Lung microvascular endothelial cell (primary cell): ENCODE measurements at regions not wholly inside any gene's neighbourhood (a gene's known extent, or its start where the extent isn't known, plus 50 kb on each side); places are given as distances from the start of the nearest gene placed in this dataset.
A peak's percentile ranks its signal among the peaks of the same experiment; 100 is the strongest.

ENCODE experiments used
- DNase-seq, 2 donors: peaks; one replicate each; pipeline versions ENCODE4 v3.0.0 to v3.0.0-alpha.2; 2010; ENCODE audit warnings: low read depth in 2 of 2

DNA sequence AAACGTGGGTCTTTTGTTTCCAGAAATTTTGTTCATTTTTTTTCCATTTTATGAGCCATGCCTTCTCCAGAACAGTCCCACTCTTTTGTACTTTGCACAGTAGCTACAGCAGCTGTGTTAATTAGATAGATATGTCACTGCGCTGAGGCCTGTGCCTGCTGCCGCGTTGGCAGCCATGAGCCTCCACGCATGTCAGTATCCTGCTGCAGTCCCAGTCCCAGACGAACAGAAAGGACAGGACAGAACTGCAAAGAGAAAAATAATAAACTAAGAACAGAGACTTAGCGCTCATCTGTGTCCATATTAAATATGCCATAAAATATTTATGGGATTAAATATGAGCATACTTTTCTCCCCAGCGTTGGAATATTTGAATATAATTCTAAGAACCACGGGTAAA is 442.4 kb upstream of the RARB start:
- no peak for DNase-seq

DNA sequence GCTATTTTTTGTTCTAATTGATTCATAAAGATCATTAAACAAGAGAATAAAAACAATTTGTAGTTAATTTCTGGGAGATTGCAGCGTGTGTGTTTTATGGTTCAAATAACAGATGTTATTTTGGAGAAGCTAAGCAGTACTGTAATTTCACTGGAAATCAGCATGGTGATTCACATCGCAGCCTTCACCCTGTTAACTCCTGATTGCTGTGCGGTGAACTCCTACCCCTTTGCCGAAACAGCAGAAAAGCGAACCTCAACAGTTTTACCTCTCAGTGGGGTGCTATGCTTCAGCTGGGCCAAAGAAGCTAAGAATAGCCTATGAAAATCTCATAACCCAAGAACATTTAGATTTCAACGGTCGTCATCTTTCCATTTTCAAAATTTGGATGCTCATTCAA is 441.5 kb upstream of the RARB start:
- no peak for DNase-seq

DNA sequence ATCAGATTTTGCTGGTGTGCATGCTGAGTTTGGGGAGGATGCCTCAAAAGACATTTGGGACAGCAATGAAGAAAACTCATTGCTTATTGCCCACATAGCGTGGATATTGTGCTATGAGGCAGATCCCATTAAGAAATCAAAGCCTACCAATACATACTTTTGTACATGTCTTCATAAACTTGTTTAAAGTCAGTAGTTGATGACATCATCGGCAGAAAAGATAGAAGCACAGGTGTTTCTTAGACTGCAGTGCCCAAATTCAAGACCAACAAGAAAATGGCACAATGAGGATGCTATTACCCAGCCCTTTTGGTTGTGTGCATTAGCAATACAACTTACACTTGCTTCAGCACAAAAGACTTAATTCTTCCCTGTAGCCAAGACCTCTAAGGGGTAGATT is 428.7 kb upstream of the RARB start:
- DNase-seq = no peak

DNA sequence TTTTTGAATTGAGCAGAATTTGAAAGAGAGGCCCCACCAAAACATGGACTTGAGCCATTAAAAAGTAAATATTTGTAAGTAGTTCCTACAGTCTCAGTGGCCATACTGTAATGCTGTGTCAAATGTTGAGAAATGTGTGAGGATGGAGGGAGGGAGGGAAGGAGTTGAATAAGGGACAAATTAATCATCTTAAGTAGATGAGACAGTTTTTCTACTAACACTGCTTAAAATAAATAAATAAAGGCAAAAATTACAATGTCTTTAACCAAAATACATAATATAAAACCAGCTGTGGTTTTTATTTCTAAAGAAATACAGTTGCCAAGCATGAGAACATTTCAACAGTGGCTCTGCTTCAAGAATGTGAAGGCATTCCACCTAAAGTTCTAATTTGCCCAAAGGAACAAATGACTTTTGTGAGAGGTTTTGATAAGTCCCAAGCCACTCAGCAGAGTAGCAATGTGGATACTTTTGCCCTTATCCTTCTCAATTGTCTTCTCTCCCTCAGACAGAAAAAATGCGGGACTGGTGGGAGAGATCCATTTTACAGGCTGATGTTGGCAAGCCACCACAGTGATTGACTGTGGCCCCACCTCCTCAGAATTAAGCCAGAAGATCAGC is 427.0 kb upstream of the RARB start:
- DNase-seq = no peak

DNA sequence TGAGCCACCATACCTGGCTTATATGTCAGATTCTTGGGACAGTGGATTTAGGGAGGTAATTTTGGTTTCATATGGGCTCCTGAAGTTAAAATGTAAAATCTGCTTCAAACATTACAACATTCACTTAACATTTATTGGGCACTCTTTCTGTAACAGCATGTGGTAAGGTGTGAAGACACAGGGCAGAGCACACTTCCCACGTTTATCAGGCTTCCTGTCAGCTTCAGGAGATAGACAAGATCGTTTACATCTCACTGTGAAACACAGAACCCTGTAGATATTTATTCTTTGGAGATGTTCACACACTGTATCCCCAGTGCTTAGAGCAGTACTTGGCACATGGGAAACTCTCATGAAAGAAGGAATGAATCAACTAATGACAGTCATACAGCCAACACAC is 426.0 kb upstream of the RARB start:
- no peak for DNase-seq

DNA sequence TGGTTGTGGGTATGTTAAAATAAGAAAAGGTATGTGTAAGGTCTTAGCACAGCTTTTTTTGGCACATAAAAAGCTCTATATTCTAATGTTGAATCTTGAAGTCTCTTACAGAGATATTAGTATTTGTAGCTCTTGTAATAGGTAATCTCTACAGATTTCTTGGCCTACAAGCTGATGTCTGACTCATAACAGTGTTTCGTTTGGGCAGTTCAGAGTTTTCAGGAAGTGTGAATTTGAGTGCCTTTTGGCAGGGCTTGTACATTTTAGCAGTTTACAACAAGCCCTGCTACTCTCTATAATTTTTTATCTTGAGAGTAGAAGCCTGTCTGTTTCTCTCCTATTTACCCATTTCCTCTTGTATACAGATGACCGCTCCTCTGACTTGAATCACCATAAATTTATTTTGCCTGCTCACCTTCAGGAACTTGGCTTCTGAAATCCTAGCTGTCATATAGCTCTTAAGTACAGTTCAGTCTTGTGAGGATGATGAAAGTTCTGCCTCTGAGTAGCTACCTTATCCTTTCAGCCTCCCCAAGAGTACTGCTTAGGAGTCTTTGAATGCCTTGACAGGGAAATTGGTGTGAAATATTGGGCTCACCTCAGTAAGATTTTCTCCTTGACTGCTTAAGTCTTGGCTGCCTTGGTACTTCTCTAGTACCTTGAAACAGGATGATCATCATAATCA is 419.9 kb upstream of the RARB start:
- peak in 1 of 2 donors; percentile 16 for DNase-seq

DNA sequence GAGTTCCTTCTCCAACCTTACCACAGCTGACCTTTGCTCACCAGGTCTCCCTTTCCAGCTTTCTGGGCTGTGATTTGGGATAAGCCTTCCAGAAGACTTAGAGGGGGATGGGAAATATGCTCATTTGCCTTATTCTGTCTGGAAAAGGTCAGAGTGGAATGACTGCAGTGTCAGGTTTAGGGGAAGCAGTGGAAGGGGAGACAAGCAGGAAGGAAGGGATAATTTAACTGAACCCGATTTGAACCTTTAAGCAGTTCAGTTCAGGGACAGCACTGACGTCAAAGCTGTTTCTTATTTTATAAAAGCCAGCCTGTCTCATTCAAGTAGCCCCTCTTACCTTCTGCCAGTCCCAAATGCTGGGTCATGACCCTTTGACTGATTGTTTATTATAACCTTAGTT is 418.4 kb upstream of the RARB start:
- no peak for DNase-seq

DNA sequence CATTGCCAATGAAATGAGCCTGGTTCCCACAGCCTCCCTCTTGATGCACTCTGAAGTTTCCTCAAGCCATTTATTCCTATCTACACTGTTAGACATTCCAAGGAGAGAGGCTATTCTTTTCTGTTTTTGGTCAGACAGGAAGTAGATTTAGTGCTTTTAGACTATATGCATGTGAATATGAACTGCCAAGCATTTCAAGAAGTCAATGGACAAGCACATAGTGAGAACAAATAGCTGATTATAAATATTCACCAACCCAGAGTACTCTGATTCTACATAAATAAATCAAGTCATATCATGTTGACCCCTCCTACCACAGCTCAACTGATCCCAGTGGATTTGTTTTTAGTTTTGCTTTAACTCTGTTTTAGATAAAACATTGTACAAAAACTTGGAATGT is 412.5 kb upstream of the RARB start:
- no peak for DNase-seq

DNA sequence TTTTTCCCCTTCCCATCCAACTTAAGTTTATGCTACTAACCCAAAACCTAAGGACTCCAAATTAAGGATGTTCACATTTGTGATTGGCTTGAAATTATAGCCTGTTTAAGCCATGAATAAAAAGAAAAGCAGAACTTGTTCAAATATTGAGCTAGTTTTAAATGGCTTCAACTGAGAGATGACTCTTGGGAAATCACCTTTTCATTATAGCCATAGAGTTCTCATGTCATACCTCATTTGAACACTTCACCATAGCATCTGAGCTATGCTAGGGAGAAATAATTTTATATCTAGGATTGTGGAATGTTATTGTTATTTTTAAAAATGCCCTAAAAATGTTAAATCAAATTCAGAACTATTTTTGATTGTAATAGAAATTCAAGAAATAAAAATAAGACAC is 409.2 kb upstream of the RARB start:
- DNase-seq = no peak

DNA sequence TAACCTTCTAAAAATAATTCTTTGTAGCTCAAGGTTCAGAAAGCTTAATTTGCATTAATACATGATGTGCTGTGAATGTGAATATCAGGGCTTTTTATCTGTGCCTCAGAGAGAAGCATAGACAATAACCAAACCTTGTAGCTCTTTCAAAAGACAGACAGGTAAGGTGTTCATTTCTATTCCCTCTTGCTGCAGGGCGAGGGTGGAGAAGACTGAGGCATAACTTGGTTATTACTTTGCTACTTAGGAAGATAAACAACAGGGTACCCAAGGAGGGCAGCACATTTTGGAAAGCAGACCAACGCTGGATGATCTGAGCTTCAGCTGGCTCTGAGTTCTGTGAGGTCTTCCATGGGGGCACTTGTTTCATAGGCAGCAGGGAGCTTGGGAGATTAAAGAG is 408.6 kb upstream of the RARB start:
- DNase-seq = no peak

DNA sequence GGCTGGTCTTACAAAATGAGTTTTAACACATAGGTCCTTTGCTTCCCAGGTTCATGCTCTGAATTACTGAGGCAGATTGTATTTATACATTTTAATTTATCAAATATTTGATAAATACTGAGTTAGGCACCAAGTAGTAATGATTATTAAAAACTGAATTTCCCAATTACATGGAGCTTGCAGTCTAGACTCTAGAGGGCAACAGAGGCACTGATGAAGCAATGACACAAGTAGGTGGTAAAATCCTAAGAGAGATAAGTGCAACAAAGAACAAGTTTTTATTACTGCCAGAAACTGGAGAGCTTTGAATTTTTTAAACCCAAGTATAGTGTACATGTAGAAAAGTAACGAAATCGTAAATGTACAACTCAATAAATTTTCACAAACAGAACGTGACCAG is 406.2 kb upstream of the RARB start:
- peak; percentile 19 to 52 for DNase-seq

DNA sequence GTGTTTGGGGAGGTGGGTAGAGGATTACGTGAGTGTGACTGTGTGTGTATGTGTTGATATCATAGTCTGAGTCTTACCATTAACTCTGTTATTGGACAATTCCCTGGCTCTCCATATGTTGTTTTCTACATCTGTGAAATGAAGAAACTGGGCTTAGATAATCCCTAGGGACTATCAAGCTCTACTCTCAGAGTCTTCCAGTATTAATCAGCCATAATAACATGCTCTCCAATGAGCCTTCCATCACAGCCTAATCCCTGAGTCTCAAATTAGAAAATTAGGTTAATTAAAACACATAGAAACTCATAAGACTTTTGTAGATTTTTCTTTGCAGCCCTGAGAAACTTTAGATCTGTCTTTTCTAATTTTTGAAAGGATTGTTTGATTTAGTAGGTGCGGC is 404.2 kb upstream of the RARB start:
- no peak for DNase-seq

DNA sequence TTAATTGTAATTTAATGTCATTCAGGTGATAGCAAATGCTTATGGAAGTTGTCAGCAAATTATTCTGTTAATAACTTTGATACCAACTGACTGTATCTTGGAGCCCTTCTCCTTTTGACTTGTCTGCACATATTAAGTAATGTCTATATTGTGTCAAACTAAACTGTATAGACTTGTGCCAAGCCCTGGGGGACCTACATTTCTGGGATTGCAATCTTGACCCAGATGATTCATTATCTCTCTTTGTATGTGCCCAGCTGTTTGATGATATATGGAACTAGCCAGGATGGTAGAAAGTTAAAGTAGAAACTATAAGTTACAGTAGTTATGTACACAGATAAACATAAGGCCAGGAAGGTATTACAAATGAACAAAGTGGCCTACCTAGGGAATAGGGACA is 402.8 kb upstream of the RARB start:
- DNase-seq = no peak

DNA sequence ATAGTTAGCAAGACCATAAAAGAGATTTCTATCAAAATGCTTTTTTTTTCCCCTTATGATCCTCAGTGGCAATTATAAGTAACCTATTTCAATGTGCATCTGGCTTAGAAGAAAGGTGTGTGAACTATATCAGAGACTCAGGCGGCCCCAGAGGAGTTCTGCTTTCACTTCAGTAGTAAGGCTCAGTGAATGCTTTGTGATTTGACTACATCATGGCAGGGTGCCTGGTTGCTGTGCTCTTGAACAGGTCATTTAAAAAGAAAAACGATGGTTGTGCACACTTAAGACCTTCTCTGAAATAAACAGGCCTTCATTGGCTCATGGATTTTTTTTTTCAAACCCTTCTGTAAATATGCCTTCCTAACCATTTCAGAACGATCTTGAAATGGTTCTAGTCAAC is 400.4 kb upstream of the RARB start:
- no peak for DNase-seq

DNA sequence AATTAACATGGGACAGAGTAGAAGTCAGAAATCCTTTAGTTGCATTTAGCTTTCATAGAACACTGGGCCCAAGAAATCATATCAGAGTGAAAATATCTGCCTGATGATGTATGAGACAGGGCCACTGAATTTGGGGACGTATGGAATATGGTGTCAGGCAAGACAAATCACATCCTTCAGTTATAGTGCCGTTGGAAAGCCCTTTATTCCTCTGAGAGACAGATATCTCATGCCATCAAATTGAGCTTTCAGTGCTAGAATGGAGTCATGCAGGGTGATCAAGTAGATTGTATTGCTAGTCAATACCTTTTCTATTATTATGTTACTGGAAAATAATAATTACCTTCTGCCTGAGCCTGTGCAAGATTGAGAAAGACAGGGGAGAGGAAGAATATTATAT is 398.2 kb upstream of the RARB start:
- no peak for DNase-seq

DNA sequence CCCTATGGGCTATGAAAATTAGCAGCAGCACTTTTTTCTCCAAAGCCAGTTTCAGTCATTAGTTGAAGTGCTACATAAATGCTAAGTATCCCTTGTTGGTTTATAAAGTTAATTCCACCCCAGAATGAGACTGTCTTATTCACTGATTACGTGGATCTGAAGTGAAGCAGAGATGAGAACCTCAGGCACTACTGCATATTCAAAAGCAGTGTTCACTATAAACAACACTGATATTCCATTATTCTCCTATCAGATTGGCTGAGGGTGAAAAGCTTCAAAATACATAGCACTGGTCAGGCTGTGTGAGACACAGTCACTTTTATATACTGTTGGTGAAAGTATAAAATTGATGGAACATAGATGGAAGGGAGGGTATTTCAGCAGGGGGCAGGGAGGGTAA is 395.7 kb upstream of the RARB start:
- no peak for DNase-seq

DNA sequence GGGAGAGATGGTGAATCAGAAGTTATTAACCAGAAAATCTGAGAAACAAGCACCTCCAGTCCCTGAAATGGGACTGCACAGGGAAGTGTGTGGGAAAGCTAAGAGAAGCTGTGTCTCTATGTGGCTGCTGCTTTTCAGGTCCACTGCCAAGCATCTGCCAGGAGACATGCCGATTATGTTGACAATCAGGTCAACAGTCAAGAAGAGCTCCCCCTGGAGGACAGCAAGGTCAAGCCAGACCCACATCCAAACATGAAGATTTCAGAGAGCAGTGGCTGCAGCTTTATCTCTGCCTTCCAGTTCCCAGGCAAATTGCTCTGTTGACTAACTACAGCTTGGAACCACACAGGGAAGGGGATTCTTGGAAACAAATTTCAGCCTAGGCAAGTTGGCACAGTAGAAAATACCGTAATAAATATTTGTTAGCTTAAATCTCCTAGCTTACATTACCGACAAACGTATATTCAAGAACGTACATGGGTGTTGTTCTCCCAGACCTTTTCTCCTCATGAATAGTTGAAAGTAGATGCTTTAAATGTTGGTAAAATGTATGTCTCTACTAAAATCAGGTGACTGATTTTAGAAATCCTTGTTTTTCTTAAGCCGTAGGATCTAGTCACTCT is 394.5 kb upstream of the RARB start:
- DNase-seq = peak; percentile 30 to 34

DNA sequence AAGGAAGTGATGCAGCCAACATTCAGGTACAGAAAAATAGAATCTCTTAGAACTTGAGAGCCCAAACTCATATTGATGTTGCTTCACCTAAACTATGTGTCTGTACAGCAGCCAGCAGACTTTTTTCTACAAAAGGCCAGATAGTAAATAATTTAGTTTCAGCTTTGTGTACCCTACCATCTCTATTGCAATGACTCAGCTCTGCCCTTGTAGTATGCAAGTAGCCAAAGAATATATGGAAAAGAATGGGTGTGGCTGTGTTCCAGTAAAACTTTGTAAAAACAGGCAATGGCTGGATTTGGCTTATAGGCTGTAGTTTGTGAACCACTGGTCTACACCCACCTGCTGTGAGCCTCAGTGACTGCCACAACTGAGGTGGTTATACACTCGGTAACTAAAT is 392.5 kb upstream of the RARB start:
- DNase-seq = no peak

DNA sequence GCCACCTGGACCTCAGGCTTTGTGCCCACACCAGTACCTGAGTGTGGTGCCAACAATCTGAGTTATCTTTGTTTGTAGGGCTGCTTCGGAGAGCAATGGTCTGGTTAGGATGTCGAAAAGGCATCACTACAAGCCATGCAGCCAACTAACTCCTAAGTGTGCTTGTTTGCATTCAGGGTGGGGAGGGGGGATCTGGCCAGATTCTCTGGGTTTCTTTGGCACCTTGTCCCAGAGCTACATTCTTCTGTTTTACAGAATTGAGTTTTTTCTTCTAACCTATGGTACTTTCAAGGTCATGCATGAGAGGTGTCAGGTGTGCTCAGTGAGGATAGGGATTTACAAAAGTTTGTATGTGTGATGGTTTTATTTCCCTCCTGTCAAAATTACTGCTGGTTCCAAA is 391.4 kb upstream of the RARB start:
- no peak for DNase-seq

DNA sequence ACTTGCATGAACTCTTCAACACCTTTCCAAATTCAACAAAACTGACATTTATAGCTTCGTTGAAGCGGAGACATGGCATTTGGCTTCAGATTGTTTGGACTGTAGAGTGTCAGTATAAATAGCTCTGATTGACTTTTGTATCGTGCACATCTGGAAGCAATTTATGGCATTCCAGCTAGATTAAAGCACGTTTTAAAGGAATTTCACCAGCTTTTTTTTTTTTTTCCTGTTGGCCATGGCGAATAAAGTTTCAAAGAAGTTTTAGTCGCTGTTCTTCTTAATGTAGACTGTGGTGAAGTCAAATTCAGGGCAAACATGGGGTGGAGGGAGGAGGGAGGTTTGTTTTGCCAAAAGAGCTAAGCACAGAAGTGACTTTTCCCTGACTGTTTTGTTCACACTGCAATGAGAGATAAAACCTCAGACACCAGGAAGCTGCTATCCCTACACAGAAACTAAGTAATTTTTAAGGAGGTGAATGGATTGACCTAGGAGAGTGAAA is 391.0 kb upstream of the RARB start:
- no peak for DNase-seq

DNA sequence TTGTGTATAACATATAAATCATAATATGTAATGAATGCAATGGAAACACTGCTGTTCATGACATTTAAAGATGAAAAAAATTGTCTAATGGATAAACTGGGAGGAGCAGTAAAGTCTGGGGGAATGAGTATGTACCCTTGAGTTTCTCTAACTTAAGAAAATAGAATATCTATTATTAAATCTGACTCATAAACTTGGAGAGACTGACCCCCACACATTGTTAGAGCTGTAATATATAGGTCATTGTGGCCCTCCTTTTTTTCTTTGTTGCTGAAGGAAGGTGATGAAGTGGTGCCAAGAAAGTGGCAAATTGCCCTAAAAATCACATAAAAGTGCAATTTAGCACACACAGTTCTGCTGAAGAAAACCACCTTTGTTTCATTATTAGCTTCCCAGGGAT is 389.8 kb upstream of the RARB start:
- DNase-seq = no peak

DNA sequence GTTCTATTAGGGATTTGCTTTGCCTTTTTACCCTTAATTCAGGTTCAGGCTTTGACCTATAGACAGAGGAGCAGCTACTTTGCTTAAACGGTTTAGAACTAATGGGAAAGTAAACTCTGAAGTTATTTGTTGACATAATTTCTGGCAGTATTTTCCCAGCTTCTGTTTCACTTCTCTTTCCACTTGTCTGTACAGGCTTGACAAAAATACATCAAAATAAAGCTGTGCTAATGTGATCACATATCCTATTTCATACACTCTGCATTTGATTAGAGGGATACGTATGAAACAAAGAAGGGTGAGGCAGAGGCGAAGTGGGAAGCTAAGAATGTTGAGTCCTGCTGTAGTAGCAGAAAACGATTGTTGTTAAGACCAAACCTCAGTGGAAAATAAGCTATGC is 389.1 kb upstream of the RARB start:
- no peak for DNase-seq

DNA sequence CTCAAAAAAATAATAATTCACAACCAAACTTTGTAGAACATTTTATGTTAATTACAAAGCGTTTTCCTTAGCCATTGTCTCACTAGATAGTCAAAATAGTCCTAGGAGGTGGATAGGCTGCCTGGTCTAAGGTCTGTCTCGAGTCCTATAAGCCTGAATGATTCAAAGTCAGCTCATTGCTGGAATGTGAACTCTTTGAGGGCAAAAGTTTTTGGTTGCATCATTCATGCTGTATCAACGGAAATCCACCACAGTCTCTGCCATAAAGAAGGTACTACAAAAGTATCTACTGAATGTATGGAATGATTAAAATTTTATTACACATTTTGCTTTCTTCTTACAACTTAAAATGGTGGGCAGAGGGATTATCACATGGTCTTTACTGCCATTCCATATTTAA is 387.3 kb upstream of the RARB start:
- DNase-seq = no peak
